Skeletal muscle satellite cell (primary cell): ENCODE measurements at regions not wholly inside any gene's neighbourhood (a gene's known extent, or its start where the extent isn't known, plus 50 kb on each side); places are given as distances from the start of the nearest gene placed in this dataset.

Experiments
- H3K27me3 ChIP-seq: 2 replicates; pipeline ENCODE4 v1.7.0; 2013; ENCODE audit warnings: low read length; ENCODE audit not compliant: control insufficient read depth, insufficient read depth
- H3K36me3 ChIP-seq: 2 replicates; pipeline ENCODE4 v1.7.0; 2013; ENCODE audit warnings: mild to moderate bottlenecking, control low read depth, low read length; ENCODE audit not compliant: insufficient read depth
- H3K4me1 ChIP-seq: 2 replicates; pipeline ENCODE4 v1.7.0; 2013; ENCODE audit warnings: low read length; ENCODE audit not compliant: control insufficient read depth, insufficient read depth
- H3K4me2 ChIP-seq: 2 replicates; pipeline ENCODE4 v1.7.0; 2013; ENCODE audit warnings: mild to moderate bottlenecking, low read length
- H3K4me3 ChIP-seq: 2 replicates; pipeline ENCODE4 v1.7.0; 2013; ENCODE audit warnings: low read length
- H3K9ac ChIP-seq: 2 replicates; pipeline ENCODE4 v1.7.0; 2013; ENCODE audit warnings: mild to moderate bottlenecking, low read depth, low read length, moderate library complexity
- H3K9me3 ChIP-seq: replicated peaks from 2 replicates; pipeline ENCODE4 v1.7.0; 2013; ENCODE audit warnings: mild to moderate bottlenecking, control low read depth, low read length

GRCh38 chr18:72470391-72470790 is 73.8 kb downstream of the CBLN2 start:
- Histone ChIP-seq H3K9me3 (peaks cover 7% of the 10 kb centered on the region), H3K36me3 (no peaks in the 10 kb centered on the region), H3K4me3 (no peak overlapping the region), H3K9ac (no peak overlapping the region), H3K27me3 (no peaks in the 10 kb centered on the region), H3K4me2 (no peak overlapping the region), H3K4me1 (no peaks in the 10 kb centered on the region)

- no peaks in the 10 kb centered on the region for H3K27me3 ChIP-seq
- H3K9ac ChIP-seq: no peak overlapping the region
- H3K4me3 ChIP-seq: no peak overlapping the region
- no peaks in the 10 kb centered on the region for H3K36me3 ChIP-seq
- H3K4me2 ChIP-seq: no peak overlapping the region
- no peaks in the 10 kb centered on the region for H3K4me1 ChIP-seq
- peaks cover 7% of the 10 kb centered on the region for H3K9me3 ChIP-seq
Observed at GRCh38 chr18:72468021-72468710, 76.0 kb downstream of the CBLN2 start.

GRCh38 chr18:72460210-72460680 is 83.9 kb downstream of the CBLN2 start:
- Histone ChIP-seq H3K27me3 (no peaks in the 10 kb centered on the region), H3K4me3 (no peak overlapping the region), H3K4me1 (no peaks in the 10 kb centered on the region), H3K9me3 (peaks cover 9% of the 10 kb centered on the region), H3K9ac (no peak overlapping the region), H3K4me2 (no peak overlapping the region), H3K36me3 (no peaks in the 10 kb centered on the region)

- H3K9me3 ChIP-seq: peaks cover 9% of the 10 kb centered on the region
- H3K4me3 ChIP-seq: no peak overlapping the region
- no peak overlapping the region for H3K9ac ChIP-seq
- no peaks in the 10 kb centered on the region for H3K27me3 ChIP-seq
- no peak overlapping the region for H3K4me2 ChIP-seq
- no peaks in the 10 kb centered on the region for H3K4me1 ChIP-seq
- no peaks in the 10 kb centered on the region for H3K36me3 ChIP-seq
Observed at GRCh38 chr18:72458271-72458670, 85.9 kb downstream of the CBLN2 start.

- no peaks in the 10 kb centered on the region for H3K27me3 ChIP-seq
- H3K4me2 ChIP-seq: no peak overlapping the region
- H3K9me3 ChIP-seq: peaks cover 9% of the 10 kb centered on the region
Observed at GRCh38 chr18:72456802-72457201, 87.3 kb downstream of the CBLN2 start.

GRCh38 chr18:72452328-72452727 is 91.8 kb downstream of the CBLN2 start:
- H3K27me3 ChIP-seq: no peaks in the 10 kb centered on the region
- no peak overlapping the region for H3K9ac ChIP-seq
- H3K4me2 ChIP-seq: no peak overlapping the region
- H3K4me1 ChIP-seq: no peaks in the 10 kb centered on the region
- no peak overlapping the region for H3K4me3 ChIP-seq
- peaks cover 13% of the 10 kb centered on the region for H3K9me3 ChIP-seq
- H3K36me3 ChIP-seq: no peaks in the 10 kb centered on the region

More at GRCh38 chr18:72456802-72457201, 87.3 kb downstream of the CBLN2 start:
- Histone ChIP-seq H3K4me3 (no peak overlapping the region), H3K36me3 (no peaks in the 10 kb centered on the region), H3K9ac (no peak overlapping the region), H3K4me1 (no peaks in the 10 kb centered on the region)

GRCh38 chr18:72444798-72445155 is 99.4 kb downstream of the CBLN2 start:
- Histone ChIP-seq H3K4me1 (no peaks in the 10 kb centered on the region), H3K27me3 (no peaks in the 10 kb centered on the region), H3K9ac (no peak overlapping the region), H3K36me3 (no peaks in the 10 kb centered on the region), H3K9me3 (peaks cover 6% of the 10 kb centered on the region), H3K4me3 (no peak overlapping the region), H3K4me2 (no peak overlapping the region)

- no peak overlapping the region for H3K9ac ChIP-seq
- peaks cover 6% of the 10 kb centered on the region for H3K9me3 ChIP-seq
- H3K36me3 ChIP-seq: no peaks in the 10 kb centered on the region
- no peaks in the 10 kb centered on the region for H3K27me3 ChIP-seq
- no peak overlapping the region for H3K4me2 ChIP-seq
- no peaks in the 10 kb centered on the region for H3K4me1 ChIP-seq
- H3K4me3 ChIP-seq: no peak overlapping the region
Observed at GRCh38 chr18:72444111-72444797, 99.9 kb downstream of the CBLN2 start.

- no peak overlapping the region for H3K4me3 ChIP-seq
- H3K4me1 ChIP-seq: no peaks in the 10 kb centered on the region
- H3K27me3 ChIP-seq: no peaks in the 10 kb centered on the region
- H3K9me3 ChIP-seq: no peaks in the 10 kb centered on the region
- no peak overlapping the region for H3K4me2 ChIP-seq
- H3K9ac ChIP-seq: no peak overlapping the region
- no peaks in the 10 kb centered on the region for H3K36me3 ChIP-seq
Observed at GRCh38 chr18:72436401-72436800, 107.7 kb downstream of the CBLN2 start.

- Histone ChIP-seq H3K36me3 (no peaks in the 10 kb centered on the region), H3K27me3 (no peaks in the 10 kb centered on the region), H3K9ac (no peak overlapping the region), H3K9me3 (no peaks in the 10 kb centered on the region), H3K4me1 (no peaks in the 10 kb centered on the region), H3K4me3 (no peak overlapping the region), H3K4me2 (no peak overlapping the region)
Observed at GRCh38 chr18:72433756-72434155, 110.4 kb downstream of the CBLN2 start.

- Histone ChIP-seq H3K4me2 (no peak overlapping the region), H3K9me3 (no peaks in the 10 kb centered on the region), H3K4me3 (no peak overlapping the region), H3K4me1 (no peaks in the 10 kb centered on the region), H3K36me3 (no peaks in the 10 kb centered on the region), H3K27me3 (no peaks in the 10 kb centered on the region), H3K9ac (no peak overlapping the region)
Observed at GRCh38 chr18:72427721-72428120, 116.4 kb downstream of the CBLN2 start.

- Histone ChIP-seq H3K9ac (no peak overlapping the region), H3K9me3 (peaks cover 3% of the 10 kb centered on the region)
Observed at GRCh38 chr18:72419914-72420313, 124.2 kb downstream of the CBLN2 start.

More at GRCh38 chr18:72419914-72420313, 124.2 kb downstream of the CBLN2 start:
- Histone ChIP-seq H3K4me2 (no peak overlapping the region), H3K36me3 (no peaks in the 10 kb centered on the region), H3K4me3 (no peak overlapping the region), H3K4me1 (no peaks in the 10 kb centered on the region), H3K27me3 (no peaks in the 10 kb centered on the region)
